SH-SY5Y (cell line): ENCODE measurements at regions not wholly inside any gene's neighbourhood (a gene's known extent, or its start where the extent isn't known, plus 50 kb on each side); places are given as distances from the start of the nearest gene placed in this dataset.

ENCODE experiments used
- GATA2 ChIP-seq: IDR thresholded peaks from 2 replicates; pipeline ENCODE4 v1.6.1; 2011; ENCODE audit warnings: mild to moderate bottlenecking, low read depth, low read length
- GATA3 ChIP-seq: IDR thresholded peaks from 2 replicates; pipeline ENCODE4 v1.6.1; 2011; ENCODE audit warnings: low read depth, mild to moderate bottlenecking, low read length, moderate library complexity

DNA sequence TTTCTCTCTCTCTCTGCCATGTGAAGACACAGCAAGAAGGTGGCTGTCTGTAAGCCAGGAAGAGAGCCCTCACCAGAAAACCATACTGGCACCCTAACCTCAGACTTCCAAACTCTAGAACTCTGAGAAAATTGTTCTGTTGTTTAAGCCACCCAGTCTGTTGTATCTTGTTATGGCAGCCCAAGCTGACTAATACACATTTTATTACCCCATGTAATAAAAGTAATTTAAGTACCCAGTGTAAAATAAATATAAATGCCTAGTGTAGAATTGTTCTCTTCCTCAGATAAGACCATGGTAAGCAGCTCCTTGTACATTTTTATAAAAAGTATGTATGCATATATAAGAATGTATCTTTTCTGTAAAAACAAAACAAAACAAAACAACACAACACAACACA, 119.7 kb downstream of the DTL start:
- TF ChIP-seq GATA2 (no peak), GATA3 (no peak)

DNA sequence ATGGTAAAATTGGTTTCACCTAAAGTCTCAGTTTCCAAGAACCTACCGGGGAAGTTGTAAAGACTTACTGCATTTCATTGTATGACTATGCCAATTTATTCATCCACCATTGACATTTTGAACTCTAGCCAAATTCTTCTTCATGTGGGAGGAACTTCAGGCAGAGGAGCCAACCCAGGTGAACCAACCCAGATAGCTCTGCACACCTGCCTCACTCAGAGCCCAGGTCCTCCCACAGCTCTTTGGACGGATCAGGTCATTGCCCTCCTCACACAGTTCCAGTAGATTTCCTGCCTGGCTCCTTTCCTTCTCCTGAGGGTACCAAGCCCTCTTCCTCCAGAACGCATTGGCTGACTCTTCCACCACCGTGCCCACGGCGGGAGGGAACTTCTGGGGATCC, 121.7 kb downstream of the DTL start:
- TF ChIP-seq GATA2: no peak
- TF ChIP-seq GATA3: no peak

DNA sequence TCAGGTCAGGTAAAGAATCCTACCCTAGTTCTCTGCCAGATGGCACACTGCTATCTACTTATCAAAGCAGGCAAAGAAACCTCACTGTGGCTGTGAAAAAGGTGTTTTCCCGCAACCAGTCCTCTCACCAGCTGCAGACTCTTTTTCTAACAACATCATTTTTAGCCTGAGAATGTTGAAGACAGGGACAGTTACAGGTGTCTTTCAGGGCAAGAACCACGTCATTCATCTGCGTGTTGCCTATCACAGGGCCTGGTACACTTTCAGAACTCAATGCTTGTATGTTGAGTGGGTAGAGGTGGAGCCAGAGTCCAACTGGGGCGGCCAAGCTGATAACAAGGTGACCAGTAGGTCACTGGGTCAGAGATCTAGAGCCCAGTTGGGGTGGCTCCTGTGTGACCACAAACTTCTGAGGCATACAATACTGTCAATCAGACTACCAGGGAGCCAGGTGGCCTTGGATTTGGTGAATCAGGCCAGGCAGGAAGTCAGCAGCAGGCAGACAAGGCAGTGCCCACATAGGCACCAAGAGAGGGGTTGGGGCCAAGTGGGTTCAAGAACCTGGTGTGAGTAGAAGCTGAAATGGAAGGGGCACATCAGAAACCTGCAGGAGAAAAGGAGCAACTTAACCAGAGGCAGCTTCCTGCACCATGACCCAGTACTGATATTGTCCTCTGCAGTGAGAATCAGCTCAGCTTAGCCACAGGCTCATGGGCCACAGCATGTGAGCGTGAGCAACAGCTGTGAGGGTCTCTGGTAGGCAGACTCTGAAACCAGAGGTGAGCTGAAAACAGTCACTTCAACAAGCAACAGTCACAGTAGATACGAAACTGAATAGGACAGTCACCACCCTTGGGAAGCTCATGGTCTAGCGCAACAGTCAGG, 123.6 kb downstream of the DTL start:
- TF ChIP-seq GATA3: no peak
- TF ChIP-seq GATA2: no peak

DNA sequence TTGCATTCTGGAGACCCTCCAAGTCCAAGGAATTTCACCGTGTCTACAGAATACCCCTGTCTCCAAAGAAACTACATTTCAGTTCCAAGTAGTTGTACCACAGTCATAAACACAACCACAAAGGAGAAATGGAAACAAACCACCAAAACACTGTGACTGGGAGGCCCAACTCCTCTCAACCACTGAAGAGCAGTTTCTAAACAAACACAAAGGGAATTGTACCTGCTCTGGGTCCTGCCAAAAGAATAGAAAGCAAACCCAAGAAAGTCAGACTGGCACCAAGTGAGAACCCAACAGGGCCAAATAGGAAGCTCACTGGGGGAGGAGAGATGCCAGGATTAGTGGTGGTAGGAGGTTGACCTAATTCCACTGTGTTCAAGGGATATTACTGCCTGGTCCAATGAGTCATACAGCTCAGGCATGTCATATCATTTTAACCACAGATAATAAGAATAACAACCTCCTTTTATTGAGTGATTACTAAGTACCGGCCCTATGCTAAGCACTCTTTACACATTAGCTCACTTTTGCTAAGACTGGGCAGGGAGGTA, 123.9 kb upstream of the PPP2R5A start:
- TF ChIP-seq GATA3 (no peak), GATA2 (no peak)

DNA sequence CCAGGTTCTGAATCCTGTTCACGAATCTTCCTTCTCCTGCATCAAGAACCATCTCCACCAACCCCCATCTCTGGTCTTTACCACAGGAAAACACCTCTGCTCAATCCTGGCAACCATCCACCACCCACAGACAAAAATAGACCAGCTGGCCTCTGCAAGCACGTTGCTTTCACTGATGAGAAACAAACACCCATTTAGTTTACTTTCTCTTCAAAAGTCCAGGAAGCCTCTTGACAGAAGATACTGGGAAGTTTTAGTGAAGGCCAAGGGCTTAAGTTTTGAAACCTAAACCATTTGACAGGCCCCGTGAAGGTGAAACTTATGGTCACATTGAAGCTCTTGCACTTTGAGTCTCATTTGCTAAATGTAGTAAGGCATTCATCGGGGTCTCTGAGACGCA, 122.6 kb upstream of the PPP2R5A start:
- no peak for TF ChIP-seq GATA3
- no peak for TF ChIP-seq GATA2

DNA sequence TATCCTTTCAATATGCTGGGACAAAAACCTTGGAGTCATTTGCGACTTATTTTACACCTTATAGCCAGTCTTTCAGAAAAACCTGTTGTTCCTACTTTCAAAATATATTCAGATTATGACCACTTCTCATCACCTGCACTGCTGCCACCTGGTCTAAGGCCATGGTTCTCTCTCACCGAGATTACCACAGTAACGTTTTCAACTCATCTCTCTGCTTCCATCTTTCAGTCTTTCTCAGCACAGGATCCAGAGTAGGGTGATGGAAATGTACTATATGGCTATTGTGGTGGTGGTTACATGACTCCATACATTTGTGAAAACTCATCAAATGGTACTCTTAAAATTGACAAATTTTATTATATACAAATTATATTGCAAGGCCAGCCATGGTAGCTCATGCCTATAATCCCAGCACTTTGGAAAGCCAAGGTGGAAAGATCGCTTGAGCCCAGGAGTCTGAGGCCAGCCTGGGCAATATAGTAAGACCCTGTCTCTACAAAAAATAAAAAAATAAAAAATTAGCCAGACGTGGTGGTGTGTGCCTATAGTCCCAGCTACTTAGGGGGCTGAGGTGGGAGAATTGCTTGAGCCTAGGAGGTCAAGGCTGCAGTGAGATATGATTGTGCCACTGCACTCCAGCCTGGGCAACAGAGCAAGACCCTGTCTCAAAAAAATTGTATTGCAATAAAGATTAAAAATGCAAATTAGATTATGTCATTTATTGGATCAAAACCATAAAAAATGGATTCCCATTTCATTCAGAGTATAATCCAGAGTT, 120.9 kb upstream of the PPP2R5A start:
- no peak for TF ChIP-seq GATA3
- no peak for TF ChIP-seq GATA2

DNA sequence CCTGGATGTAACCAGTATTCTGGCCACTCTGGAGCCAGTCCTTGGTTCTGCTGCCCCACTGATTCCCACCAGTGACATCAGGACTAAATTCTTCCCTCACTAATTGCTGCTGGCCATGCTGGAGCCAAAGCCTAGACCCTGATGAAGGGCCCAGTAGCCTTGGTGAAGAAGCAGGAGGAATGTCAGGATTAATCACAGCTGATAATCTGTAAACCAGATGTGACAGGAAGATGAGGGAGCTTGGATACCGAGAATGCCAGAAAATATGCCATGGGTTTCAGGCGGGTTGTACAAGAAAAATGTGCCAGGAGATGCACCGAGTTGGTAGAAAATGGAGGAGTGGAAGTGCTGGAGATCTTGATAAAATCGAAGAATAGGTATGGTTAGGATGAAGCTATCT, 119.0 kb upstream of the PPP2R5A start:
- TF ChIP-seq GATA2 (no peak), GATA3 (no peak)

DNA sequence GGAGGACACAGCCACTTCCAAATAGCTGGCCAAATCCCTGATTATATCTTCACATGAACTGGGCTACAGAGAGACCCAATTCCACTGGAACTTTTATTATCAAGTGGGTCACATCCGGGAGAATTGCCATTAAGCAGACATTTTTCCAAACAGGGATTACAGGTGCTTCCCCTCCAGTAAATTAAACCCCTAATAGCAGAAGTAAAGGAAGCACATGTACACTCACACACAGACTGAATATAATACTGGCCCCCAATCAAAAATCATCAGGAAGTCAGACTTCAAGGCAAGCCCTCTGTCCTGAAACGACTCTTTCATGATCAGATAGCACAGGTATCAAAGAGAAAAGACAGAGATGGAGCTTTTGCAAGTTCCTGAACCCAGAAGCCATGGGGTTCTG, 118.6 kb upstream of the PPP2R5A start:
- TF ChIP-seq GATA2 (no peak), GATA3 (no peak)

DNA sequence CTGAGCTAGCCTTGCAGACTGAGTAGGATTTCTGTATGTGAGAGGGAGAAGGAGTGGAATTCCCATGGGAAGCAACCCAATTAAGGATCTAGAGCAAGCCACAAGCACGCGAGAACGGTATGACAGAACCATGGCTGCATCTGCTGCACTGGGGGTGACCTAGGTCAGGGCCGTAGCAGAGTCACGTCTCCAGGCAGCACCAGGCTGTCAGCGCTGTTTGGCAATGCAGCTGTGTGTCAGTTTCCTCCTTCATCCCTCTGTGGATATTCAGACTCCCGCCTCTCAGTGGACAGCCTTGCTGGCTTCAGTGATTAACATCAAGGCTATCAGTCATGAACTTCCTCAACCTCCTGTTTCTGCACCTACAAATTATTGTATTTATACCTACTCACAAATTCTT, 118.1 kb upstream of the PPP2R5A start:
- TF ChIP-seq GATA2: no peak
- TF ChIP-seq GATA3: no peak

DNA sequence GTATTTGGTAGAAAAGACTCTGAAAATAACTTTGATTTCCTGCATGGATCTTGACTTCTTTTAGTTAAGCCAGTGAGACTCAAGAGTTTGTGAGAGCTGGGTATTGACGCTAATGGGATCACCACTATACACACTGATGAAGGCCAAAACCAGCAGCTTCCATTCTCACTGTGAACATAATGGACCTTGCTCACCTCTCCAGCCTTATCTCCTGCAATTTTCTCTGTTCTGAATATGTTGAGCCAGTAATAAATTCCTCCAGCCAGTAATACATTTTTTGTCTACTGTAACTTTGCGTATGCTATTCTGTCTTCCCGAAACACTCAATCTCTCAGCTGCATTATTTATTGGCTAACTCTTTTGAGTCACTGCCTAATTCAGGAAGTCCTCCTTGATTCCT, 111.6 kb upstream of the PPP2R5A start:
- TF ChIP-seq GATA2: no peak
- TF ChIP-seq GATA3: no peak

DNA sequence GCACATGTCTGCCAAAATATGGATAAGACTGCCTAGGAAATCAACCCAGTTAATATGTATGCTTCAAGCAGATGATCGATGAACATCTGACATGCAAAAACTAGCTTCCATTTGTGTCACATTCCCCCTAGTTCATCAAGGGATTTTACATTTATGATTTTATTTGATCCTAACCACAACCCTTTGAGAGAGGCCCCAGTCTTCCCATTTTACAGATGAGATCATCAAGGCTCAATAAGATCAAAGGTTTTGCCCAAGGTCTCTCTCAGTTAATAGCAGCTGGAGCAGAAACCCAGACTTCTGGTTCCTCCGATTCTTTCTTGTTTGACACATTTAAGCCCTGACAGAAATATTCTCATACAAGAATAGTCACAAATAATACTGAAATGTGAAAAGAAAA, 107.7 kb upstream of the PPP2R5A start:
- TF ChIP-seq GATA3 (no peak), GATA2 (no peak)

DNA sequence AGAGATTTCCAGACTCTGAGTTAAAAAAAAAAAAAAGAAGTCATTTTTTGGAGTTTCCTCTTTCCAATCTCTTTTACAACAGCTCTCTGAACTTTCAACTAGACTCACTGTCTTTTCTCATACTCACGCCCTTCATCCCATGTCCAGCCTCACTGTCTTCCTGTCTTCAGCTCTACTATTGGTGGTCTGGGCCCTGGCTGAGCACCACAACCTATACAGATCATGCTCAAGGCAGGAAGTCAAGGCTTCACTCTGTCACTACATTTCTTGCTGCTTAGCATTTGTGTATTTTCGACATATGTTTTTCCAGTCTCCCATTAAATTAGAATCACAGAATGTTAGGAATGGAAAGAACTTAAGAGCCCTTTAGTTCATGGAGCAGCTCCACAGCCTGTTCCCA, 106.4 kb upstream of the PPP2R5A start:
- TF ChIP-seq GATA3 (no peak), GATA2 (no peak)

DNA sequence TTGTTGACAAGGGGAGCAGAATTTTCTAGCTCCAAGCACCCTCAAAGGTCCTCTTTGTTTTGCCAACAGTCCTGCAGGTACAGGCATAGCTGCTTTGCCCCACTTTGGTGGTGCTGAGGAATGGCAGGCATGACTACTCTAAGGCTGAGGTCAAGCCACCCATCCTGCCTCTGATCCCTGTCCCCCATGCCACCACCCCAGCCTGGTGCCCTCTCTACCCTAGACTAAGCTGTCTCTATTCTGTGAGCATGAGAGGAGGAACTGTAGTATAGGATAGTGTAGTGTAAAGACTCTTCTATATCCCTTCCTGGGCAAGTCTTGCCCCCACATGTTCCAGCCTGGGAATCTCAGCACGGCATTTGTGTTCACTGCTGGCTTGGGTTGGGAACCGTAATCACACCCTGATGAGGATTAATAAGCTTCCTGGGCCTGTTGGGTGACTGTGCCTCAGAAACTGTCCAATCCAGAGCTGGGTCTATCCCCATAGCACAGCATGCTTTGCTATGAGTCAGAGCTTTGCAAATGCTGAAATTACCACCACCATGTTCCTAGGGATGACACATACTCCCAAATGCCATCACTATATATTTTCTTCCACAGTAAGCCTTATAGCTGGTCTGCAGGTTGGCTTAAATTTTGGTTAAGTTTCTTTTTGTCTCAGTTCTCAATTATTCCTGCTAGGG, 105.7 kb upstream of the PPP2R5A start:
- no peak for TF ChIP-seq GATA3
- no peak for TF ChIP-seq GATA2
